ENCODE measurements at regions not wholly inside any gene's neighbourhood (a gene's known extent, or its start where the extent isn't known, plus 50 kb on each side); places are given as distances from the start of the nearest gene placed in this dataset.

DNA sequence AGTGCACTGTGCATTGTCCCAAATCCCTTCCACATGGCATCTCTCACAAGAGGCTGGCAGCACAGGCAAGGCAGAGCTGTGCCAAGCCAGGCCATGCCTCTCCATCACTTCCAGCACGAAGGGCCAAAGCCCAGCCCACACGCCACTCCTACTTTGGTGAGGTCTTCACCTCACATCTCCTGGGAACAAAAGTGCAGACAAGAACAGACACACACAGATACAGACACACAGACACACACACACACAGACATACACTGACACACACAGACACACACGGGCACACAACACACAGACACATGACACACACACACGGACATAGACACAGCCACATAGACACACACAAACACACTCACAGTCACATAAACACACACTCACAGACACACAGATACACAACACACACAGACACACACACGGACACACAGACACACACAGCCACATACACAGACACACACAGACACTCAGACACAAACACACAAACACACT is 233.3 kb downstream of the UACA start:
- DNase-seq (ENCODE audit: low spot score in 2 of 2): peak in 1 of 2 donors; percentile 46
- 80 to 85% methylated on average over 5 of the region's 5 CpGs for WGBS, 2 donors

DNA sequence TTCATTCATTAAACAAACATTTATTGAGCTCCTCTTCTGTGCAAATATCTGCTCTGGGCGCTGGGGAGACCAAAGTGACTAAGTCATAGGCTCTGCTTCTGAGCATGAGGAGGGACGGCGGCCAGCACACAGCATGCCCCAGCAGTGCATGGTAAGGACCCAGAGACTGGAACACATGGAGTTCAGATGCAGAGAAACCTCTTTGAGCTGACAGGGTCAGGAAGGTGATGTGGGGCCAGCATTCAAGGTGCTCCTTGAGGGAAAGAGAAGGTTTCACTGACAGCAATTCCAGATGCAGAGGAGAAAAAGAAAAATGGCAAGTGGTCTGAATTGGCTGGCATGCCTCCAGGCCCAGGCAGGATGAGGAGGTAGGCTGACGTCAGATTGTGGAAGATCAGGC is 234.5 kb downstream of the UACA start:
- no peak overlapping the region for H3K4me3 ChIP-seq (ENCODE audit: low read depth, poor library complexity, severe bottlenecking)
- intact Hi-C loops (cut with DNase I; ENCODE audit: low total_unique reads): no loop called here
- TF ChIP-seq, protein P1, sequence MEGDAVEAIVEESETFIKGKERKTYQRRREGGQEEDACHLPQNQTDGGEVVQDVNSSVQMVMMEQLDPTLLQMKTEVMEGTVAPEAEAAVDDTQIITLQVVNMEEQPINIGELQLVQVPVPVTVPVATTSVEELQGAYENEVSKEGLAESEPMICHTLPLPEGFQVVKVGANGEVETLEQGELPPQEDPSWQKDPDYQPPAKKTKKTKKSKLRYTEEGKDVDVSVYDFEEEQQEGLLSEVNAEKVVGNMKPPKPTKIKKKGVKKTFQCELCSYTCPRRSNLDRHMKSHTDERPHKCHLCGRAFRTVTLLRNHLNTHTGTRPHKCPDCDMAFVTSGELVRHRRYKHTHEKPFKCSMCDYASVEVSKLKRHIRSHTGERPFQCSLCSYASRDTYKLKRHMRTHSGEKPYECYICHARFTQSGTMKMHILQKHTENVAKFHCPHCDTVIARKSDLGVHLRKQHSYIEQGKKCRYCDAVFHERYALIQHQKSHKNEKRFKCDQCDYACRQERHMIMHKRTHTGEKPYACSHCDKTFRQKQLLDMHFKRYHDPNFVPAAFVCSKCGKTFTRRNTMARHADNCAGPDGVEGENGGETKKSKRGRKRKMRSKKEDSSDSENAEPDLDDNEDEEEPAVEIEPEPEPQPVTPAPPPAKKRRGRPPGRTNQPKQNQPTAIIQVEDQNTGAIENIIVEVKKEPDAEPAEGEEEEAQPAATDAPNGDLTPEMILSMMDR (IDR thresholded peaks at IDR 0.05): no peak
- 94 to 95% methylated on average over 4 of the region's 4 CpGs for WGBS, 2 donors
- peak in 1 of 2 donors; percentile 29 for DNase-seq (ENCODE audit: low spot score in 2 of 2)

More for the DNA sequence above, 233.3 kb downstream of the UACA start:
- intact Hi-C loops (cut with DNase I; ENCODE audit: low total_unique reads): no loop called here
- TF ChIP-seq, protein P1 (IDR thresholded peaks at IDR 0.05): no peak
- TF ChIP-seq POLR2A (IDR thresholded peaks at IDR 0.05): no peak
- H3K4me3 ChIP-seq (ENCODE audit: low read depth, poor library complexity, severe bottlenecking): no peak overlapping the region

DNA sequence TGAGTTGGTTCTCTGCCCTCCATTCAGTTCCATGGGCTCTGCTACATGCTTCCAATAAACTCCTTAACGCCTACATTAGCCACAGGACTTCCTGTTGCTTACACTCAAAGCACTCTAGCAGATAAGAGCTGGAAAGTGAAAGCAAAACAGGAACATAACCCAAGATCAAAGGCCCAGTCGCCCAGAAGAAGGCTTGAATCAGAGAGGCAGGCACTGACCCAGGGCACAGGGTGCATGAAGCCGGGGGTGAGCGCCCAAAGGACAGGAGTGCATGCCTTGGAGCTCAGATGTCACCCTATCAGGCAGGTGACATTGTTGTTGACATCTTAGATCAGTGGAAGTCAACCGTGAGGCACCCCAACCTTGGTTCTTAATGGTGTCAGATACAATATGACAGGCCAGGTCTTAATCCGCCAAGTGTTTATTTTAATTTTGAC is 235.1 kb downstream of the UACA start:
- DNase-seq (ENCODE audit: low spot score in 2 of 2): peak in 1 of 2 donors; percentile 46
- intact Hi-C loops (cut with DNase I; ENCODE audit: low total_unique reads): no loop called here
- no peak overlapping the region for H3K4me3 ChIP-seq (ENCODE audit: low read depth, poor library complexity, severe bottlenecking)
- TF ChIP-seq POLR2A (IDR thresholded peaks at IDR 0.05): no peak
- TF ChIP-seq, protein P1 (IDR thresholded peaks at IDR 0.05): no peak
- WGBS, 2 donors: 78 to 81% methylated on average over 6 of the region's 6 CpGs

DNA sequence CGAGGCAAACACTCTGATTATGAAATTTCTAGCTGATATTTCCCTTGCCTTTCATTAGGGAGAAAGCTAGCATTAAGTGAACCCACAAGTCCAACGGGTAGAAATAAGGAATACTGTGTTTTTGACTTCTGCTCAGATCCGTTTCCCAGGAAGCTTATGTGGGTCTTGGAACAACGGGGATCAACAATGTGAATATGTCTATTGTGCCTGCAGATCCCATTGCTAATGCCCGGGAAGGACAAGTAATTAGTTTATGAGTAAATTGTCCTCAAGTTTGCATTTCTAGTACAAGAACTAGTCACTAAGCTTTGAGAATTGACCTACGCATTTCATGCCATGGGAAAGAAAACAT is 236.4 kb downstream of the UACA start:
- peak in 1 of 2 donors; percentile 10 for DNase-seq (ENCODE audit: low spot score in 2 of 2)
- 40 to 49% methylated on average over 6 of the region's 6 CpGs for WGBS, 2 donors
- no peak overlapping the region for H3K4me3 ChIP-seq (ENCODE audit: low read depth, poor library complexity, severe bottlenecking)
- intact Hi-C loops (cut with DNase I; ENCODE audit: low total_unique reads): no loop called here
- TF ChIP-seq, protein P1 (IDR thresholded peaks at IDR 0.05): no peak
- TF ChIP-seq POLR2A (IDR thresholded peaks at IDR 0.05): no peak

DNA sequence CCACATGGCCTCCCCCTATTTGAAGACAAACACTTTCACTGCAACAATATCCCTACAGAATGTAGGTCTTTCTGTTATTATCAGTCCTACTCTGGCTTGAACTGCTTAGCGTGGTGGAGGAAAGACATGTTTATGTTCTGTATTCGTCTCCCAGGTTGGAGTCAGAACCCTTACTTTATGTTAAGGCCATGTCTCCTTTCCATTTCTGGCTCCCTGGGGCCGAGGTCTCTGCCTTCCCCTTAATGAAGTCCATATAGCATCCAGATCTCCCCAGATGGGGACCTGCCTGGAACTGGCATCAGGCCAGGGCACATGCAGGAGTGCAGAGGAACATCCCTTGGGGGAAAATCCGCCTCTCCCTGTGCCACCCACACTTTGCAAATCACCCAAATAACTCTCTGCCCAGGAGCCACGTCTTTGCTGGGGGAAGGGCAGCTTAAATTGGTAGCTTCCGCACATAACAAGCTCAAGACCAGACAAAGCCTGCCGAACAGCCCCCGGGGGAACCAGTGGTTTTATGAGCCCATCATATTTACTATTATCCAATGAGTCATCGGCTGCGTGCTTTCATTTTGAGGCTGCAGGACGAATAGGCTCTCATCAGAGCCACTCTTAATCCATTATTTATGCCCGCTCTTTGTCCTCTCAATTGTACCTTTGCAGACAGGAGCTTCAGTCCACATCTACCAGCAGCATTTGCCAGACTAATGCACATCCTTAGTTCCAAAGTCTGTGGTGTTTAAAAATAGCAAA is 237.0 kb downstream of the UACA start:
- 15 to 23% methylated on average over 12 of the region's 12 CpGs for WGBS, 2 donors
- peak; percentile 60 to 87 for DNase-seq (ENCODE audit: low spot score in 2 of 2)
- intact Hi-C loops (cut with DNase I; ENCODE audit: low total_unique reads): no loop called here
- H3K4me3 ChIP-seq (ENCODE audit: low read depth, poor library complexity, severe bottlenecking): no peak overlapping the region
- TF ChIP-seq POLR2A (IDR thresholded peaks at IDR 0.05): no peak
- TF ChIP-seq, protein P1 (IDR thresholded peaks at IDR 0.05): no peak

DNA sequence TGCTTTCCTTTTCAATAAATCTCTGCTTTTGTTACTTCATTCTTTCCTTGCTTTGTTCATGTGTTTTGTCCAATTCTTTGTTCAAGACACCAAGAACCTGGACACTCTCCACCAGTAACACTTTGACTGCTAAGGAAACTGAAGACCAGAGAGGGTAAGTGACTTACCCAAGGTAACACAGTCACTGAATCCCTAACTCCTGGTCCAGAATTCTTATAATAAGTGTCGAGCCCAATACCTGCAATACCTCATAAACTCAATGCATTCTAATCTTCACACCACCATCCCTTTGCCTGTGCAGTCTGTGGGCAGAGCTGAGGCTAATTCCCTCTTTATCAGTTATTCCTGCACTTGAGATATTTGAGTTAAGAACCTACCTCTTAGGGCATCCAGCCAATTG is 237.8 kb downstream of the UACA start:
- 63 to 88% methylated on average over 1 of the region's 1 CpG for WGBS, 2 donors
- intact Hi-C loops (cut with DNase I; ENCODE audit: low total_unique reads): no loop called here
- no peak overlapping the region for H3K4me3 ChIP-seq (ENCODE audit: low read depth, poor library complexity, severe bottlenecking)
- TF ChIP-seq, protein P1 (IDR thresholded peaks at IDR 0.05): no peak
- TF ChIP-seq POLR2A (IDR thresholded peaks at IDR 0.05): no peak
- no peak for DNase-seq (ENCODE audit: low spot score in 2 of 2)
